HUDEP-2 (cell line): ENCODE measurements at regions not wholly inside any gene's neighbourhood (a gene's known extent, or its start where the extent isn't known, plus 50 kb on each side); places are given as distances from the start of the nearest gene placed in this dataset.
A peak's percentile ranks its signal among the peaks of the same experiment; 100 is the strongest.

Experiments used
- DNase-seq, 76 experiments: peaks; one replicate each; lab custom pipeline; 2025; ENCODE audit not compliant: unreplicated experiment in 76 of 76; lab: John Stamatoyannopoulos, UW

- no peak for DNase-seq
Measured at GRCh38 chr18:24560511-24560981, 100.1 kb downstream of the HRH4 start.

- DNase-seq: no peak
Measured at GRCh38 chr18:24561369-24561965, 101.0 kb downstream of the HRH4 start.

- DNase-seq: no peak
Measured at GRCh38 chr18:24567199-24567598, 106.8 kb downstream of the HRH4 start.

- no peak for DNase-seq
Measured at GRCh38 chr18:24570716-24571115, 110.3 kb downstream of the HRH4 start.

- DNase-seq: no peak
Measured at GRCh38 chr18:24582771-24583170, 122.3 kb downstream of the HRH4 start.

GRCh38 chr18:24584205-24584604, 123.8 kb downstream of the HRH4 start:
- no peak for DNase-seq

- no peak for DNase-seq
Measured at GRCh38 chr18:24584813-24585212, 124.4 kb downstream of the HRH4 start.

- no peak for DNase-seq
Measured at GRCh38 chr18:24585996-24586566, 125.6 kb downstream of the HRH4 start.

GRCh38 chr18:24586662-24587360, 126.4 kb downstream of the HRH4 start:
- DNase-seq: no peak

- no peak for DNase-seq
Measured at GRCh38 chr18:24588440-24588839, 128.0 kb downstream of the HRH4 start.

GRCh38 chr18:24590946-24591345, 130.5 kb downstream of the HRH4 start:
- DNase-seq: no peak

- no peak for DNase-seq
Measured at GRCh38 chr18:24593401-24593800, 133.0 kb downstream of the HRH4 start.

GRCh38 chr18:24593886-24594285, 133.4 kb downstream of the HRH4 start:
- DNase-seq: no peak

- no peak for DNase-seq
Measured at GRCh38 chr18:24595561-24596031, 135.2 kb downstream of the HRH4 start.

- peak in 24 of 76 experiments; percentile 1 to 49 (median 20) for DNase-seq
Measured at GRCh38 chr18:24600076-24600654, 139.7 kb downstream of the HRH4 start.

GRCh38 chr18:24601585-24601984, 141.1 kb downstream of the HRH4 start:
- no peak for DNase-seq

GRCh38 chr18:24602201-24602600, 141.8 kb downstream of the HRH4 start:
- DNase-seq: no peak

GRCh38 chr18:24603151-24603550, 142.7 kb downstream of the HRH4 start:
- DNase-seq: no peak

- no peak for DNase-seq
Measured at GRCh38 chr18:24605444-24605843, 145.0 kb downstream of the HRH4 start.

- DNase-seq: no peak
Measured at GRCh38 chr18:24609254-24609653, 148.8 kb downstream of the HRH4 start.

- no peak for DNase-seq
Measured at GRCh38 chr18:24611075-24611474, 150.6 kb downstream of the HRH4 start.
